ENCODE measurements at regions not wholly inside any gene's neighbourhood (a gene's known extent, or its start where the extent isn't known, plus 50 kb on each side); places are given as distances from the start of the nearest gene placed in this dataset.

GRCh38 chr1:222991908-222992307, 151.1 kb downstream of the TLR5 start:
- TF ChIP-seq EZH2 (IDR thresholded peaks at IDR 0.05; ENCODE audit: low read length) = no peak
- TF ChIP-seq, protein P1, sequence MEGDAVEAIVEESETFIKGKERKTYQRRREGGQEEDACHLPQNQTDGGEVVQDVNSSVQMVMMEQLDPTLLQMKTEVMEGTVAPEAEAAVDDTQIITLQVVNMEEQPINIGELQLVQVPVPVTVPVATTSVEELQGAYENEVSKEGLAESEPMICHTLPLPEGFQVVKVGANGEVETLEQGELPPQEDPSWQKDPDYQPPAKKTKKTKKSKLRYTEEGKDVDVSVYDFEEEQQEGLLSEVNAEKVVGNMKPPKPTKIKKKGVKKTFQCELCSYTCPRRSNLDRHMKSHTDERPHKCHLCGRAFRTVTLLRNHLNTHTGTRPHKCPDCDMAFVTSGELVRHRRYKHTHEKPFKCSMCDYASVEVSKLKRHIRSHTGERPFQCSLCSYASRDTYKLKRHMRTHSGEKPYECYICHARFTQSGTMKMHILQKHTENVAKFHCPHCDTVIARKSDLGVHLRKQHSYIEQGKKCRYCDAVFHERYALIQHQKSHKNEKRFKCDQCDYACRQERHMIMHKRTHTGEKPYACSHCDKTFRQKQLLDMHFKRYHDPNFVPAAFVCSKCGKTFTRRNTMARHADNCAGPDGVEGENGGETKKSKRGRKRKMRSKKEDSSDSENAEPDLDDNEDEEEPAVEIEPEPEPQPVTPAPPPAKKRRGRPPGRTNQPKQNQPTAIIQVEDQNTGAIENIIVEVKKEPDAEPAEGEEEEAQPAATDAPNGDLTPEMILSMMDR (optimal IDR thresholded peaks at IDR 0.05 in 1 of 3, IDR thresholded peaks at IDR 0.05 in 1 of 3, conservative IDR thresholded peaks at IDR 0.05 in 1 of 3; ENCODE audit: extremely low read depth in 1 of 3, insufficient read depth in 2 of 3, low read length in 3 of 3) = no peak

Data from keratinocyte (primary cell).